Breast epithelium (tissue), 3 donors: ENCODE measurements at regions not wholly inside any gene's neighbourhood (a gene's known extent, or its start where the extent isn't known, plus 50 kb on each side); places are given as distances from the start of the nearest gene placed in this dataset.

ENCODE experiments used
- CTCF ChIP-seq, 3 donors: fragments of 450-650 bp; IDR thresholded peaks; one replicate each; pipeline ENCODE4 v1.5.1; 2016 to 2017; ENCODE audit warnings: antibody characterized with exemption in 3 of 3, mild to moderate bottlenecking in 3 of 3, moderate library complexity in 3 of 3
- POLR2A ChIP-seq: fragments of 450-650 bp; IDR thresholded peaks from one replicate; pipeline ENCODE4 v1.6.1; 2016; ENCODE audit warnings: antibody characterized with exemption, mild to moderate bottlenecking, moderate library complexity

GRCh38 chr10:5274795-5275194, 78.2 kb downstream of the AKR1C4 start:
- TF ChIP-seq CTCF (IDR thresholded peaks at IDR 0.05), result no peak
- no peak for TF ChIP-seq POLR2A
